ENCODE measurements at regions not wholly inside any gene's neighbourhood (a gene's known extent, or its start where the extent isn't known, plus 50 kb on each side); places are given as distances from the start of the nearest gene placed in this dataset.

DNA sequence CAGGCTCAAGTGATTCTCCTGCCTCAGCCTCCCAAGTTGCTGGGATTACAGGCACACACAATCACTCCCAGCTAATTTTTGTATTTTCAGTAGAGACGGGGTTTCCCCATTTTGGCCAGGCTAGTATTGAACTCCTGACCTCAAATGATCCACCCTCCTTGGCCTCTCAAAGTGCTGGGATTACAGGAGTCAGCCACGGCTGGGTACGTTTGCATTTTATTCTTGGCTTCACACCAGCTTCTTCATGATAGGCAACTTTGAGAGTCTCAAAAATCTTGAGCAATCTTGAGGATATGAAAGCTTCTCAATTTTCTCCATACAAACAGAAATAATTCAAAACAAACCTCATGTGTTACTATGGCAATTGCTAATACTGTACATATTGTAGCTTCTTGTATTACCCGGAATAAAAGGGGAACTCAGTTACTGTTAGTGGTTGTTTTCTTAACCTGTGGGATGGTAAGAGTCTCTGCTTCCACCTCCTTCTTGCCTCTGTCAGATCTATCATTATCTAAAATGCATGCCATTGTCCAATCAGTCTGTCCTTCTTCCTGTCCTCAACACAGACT is 102.9 kb upstream of the SYT4 start:
- peaks cover 6% of the 10 kb centered on the region for H3K9me3 Mint-ChIP-seq
- H3K27me3 Mint-ChIP-seq, result no peaks in the 10 kb centered on the region
- no peak overlapping the region for H3K27ac Mint-ChIP-seq
- no peak for DNase-seq (ENCODE audit: extremely low spot score, unreplicated experiment)
- no peaks in the 10 kb centered on the region for H3K36me3 Mint-ChIP-seq
- H3K4me1 Mint-ChIP-seq (ENCODE audit: unreplicated experiment), result no peaks in the 10 kb centered on the region
- TF ChIP-seq CTCF (conservative IDR thresholded peaks at IDR 0.05), result no peak
- no peak overlapping the region for H3K4me3 Mint-ChIP-seq

DNA sequence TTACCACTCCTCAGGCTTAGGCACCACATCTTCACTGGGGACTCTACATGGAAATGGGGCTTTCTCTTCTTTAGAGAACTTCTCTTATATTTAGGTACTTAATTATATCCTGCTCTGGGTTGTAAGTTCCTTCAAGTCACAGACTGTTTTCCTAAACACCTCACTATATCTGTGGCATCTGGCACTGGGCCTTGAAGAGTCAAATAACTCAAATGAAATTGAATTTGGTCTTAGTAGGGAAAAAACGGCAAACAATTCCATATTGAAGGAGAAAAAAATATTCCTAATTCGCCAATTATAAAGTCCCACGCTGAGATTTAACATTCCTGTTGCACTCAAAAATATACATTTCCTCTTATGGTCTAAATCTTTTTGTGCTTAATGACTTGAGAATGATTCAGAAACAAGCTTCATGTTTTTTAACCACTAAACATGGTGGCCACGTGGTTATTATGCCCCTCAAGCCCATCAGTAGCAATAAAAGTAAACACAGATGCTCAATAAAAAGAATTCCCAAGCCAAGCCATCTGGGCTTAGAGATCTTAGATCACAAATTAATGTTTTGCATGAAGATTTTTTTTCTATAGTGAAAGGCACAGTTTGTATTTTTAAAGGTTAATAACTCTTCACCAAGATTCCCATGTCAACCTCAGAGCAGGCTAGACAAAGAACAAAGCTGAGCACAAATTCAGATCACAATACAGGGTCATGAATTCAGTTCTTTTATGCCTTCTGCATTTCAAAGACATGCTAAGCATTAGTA is 105.5 kb upstream of the SYT4 start:
- Mint-ChIP-seq H3K27me3 (no peaks in the 10 kb centered on the region), H3K4me3 (no peak overlapping the region), H3K9me3 (peaks cover 6% of the 10 kb centered on the region), H3K36me3 (no peaks in the 10 kb centered on the region), H3K27ac (no peak overlapping the region), H3K4me1 (ENCODE audit: unreplicated experiment) (no peaks in the 10 kb centered on the region)
- TF ChIP-seq CTCF (conservative IDR thresholded peaks at IDR 0.05), result no peak
- DNase-seq (ENCODE audit: extremely low spot score, unreplicated experiment), result no peak

DNA sequence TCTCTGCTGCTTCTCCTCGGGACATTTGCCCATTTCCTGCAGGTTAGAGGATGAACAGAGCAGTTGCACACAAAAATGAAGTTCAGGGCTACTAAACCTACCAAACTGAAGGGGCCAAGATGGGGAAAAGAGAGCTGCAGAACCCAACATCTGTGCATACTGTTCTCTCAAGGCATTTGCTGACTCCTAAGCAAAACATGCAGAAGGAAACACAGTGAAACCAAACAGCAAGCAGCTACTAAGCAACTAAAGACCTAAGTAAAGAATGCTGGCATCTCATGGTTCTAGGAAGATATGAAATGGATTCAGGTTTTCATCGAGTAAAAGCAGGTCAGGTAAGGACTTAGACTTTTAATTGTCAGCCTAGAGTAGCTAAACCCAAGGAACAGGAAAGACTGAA is 111.9 kb upstream of the SYT4 start:
- no peak for TF ChIP-seq CTCF (conservative IDR thresholded peaks at IDR 0.05)
- no peak for DNase-seq (ENCODE audit: extremely low spot score, unreplicated experiment)
- no peaks in the 10 kb centered on the region for H3K27me3 Mint-ChIP-seq
- no peaks in the 10 kb centered on the region for H3K36me3 Mint-ChIP-seq
- H3K27ac Mint-ChIP-seq, result no peak overlapping the region
- no peak overlapping the region for H3K4me3 Mint-ChIP-seq
- peaks cover 11% of the 10 kb centered on the region for H3K4me1 Mint-ChIP-seq (ENCODE audit: unreplicated experiment)
- H3K9me3 Mint-ChIP-seq, result no peaks in the 10 kb centered on the region

GRCh38 chr18:43392168-43392567 is 114.9 kb upstream of the SYT4 start:
- Mint-ChIP-seq H3K27me3 (no peaks in the 10 kb centered on the region), H3K4me3 (no peak overlapping the region), H3K4me1 (ENCODE audit: unreplicated experiment) (peaks cover 11% of the 10 kb centered on the region), H3K36me3 (no peaks in the 10 kb centered on the region), H3K27ac (no peak overlapping the region), H3K9me3 (no peaks in the 10 kb centered on the region)
- no peak for DNase-seq (ENCODE audit: extremely low spot score, unreplicated experiment)
- TF ChIP-seq CTCF (conservative IDR thresholded peaks at IDR 0.05), result no peak

- Mint-ChIP-seq H3K4me3 (no peak overlapping the region), H3K36me3 (no peaks in the 10 kb centered on the region), H3K4me1 (ENCODE audit: unreplicated experiment) (peaks cover 11% of the 10 kb centered on the region), H3K9me3 (no peaks in the 10 kb centered on the region), H3K27ac (no peak overlapping the region), H3K27me3 (no peaks in the 10 kb centered on the region)
- DNase-seq (ENCODE audit: extremely low spot score, unreplicated experiment), result no peak
- TF ChIP-seq CTCF (conservative IDR thresholded peaks at IDR 0.05), result no peak
These were observed 115.9 kb upstream of the SYT4 start for GRCh38 chr18:43393174-43393573.
